CD14-positive monocyte (primary cell): ENCODE measurements at regions not wholly inside any gene's neighbourhood (a gene's known extent, or its start where the extent isn't known, plus 50 kb on each side); places are given as distances from the start of the nearest gene placed in this dataset.

Source experiments
- DNase-seq, 3 donors: peaks; one replicate each; pipeline ENCODE4 v3.0.0-alpha.2; 2011 to 2022
- H2AFZ ChIP-seq: 2 replicates; pipeline ENCODE4 v1.6.0; 2012; ENCODE audit warnings: mild to moderate bottlenecking, low read depth, low read length, inconsistent platforms; ENCODE audit not compliant: insufficient read depth, poor library complexity, severe bottlenecking
- H3K27ac ChIP-seq, 2 donors: 1 replicate in 1 of 2; 2 replicates in 1 of 2; pipeline ENCODE4 v1.5.1; 2012 to 2013; ENCODE audit warnings: low read length in 2 of 2, control low read depth in 1 of 2, inconsistent platforms in 1 of 2, low read depth in 1 of 2, mild to moderate bottlenecking in 1 of 2
- H3K27me3 ChIP-seq, 2 donors: one replicate each; pipeline versions ENCODE4 v1.6.0 to v1.6.1; 2011 to 2013; ENCODE audit warnings: low read length in 2 of 2; ENCODE audit not compliant: control insufficient read depth in 2 of 2, insufficient read depth in 2 of 2
- H3K36me3 ChIP-seq, 2 donors: replicated peaks in 1 of 2; 1 replicate in 1 of 2; 2 replicates in 1 of 2; pipeline versions ENCODE4 v1.5.1 to v1.6.1; 2012 to 2013; ENCODE audit warnings: low read length in 2 of 2, control low read depth in 1 of 2, inconsistent platforms in 1 of 2, mild to moderate bottlenecking in 1 of 2; ENCODE audit not compliant: insufficient read depth in 2 of 2, control insufficient read depth in 1 of 2
- H3K4me1 ChIP-seq, 2 donors: 1 replicate in 1 of 2; 2 replicates in 1 of 2; pipeline versions ENCODE4 v1.5.1 to v1.6.1; 2012 to 2013; ENCODE audit warnings: low read length in 2 of 2, control low read depth in 1 of 2, inconsistent platforms in 1 of 2, mild to moderate bottlenecking in 1 of 2, moderate library complexity in 1 of 2; ENCODE audit not compliant: insufficient read depth in 2 of 2, control insufficient read depth in 1 of 2
- H3K4me2 ChIP-seq: replicated peaks from 2 replicates; pipeline ENCODE3; 2012; ENCODE audit warnings: low read length, moderate library complexity, mild to moderate bottlenecking; ENCODE audit not compliant: poor library complexity, severe bottlenecking; ENCODE audit errors: extremely low read depth
- H3K4me3 ChIP-seq, 3 experiments: fragments of 200-600 bp in 1 of 3; sonication (generic) in 1 of 3; replicated peaks in 1 of 3; 1 replicate in 2 of 3; 2 replicates in 1 of 3; pipeline ENCODE4 v1.5.1; 2011 to 2013; ENCODE audit warnings: low read length in 3 of 3, mild to moderate bottlenecking in 3 of 3, control low read depth in 2 of 3, low read depth in 2 of 3, inconsistent platforms in 1 of 3, moderate library complexity in 1 of 3
- H3K79me2 ChIP-seq: 2 replicates; pipeline ENCODE4 v1.6.0; 2012; ENCODE audit warnings: mild to moderate bottlenecking, control low read depth, inconsistent platforms, low read length, moderate library complexity; ENCODE audit not compliant: insufficient read depth
- H3K9ac ChIP-seq: 2 replicates; pipeline ENCODE4 v1.6.0; 2017; ENCODE audit warnings: low read length, mild to moderate bottlenecking; ENCODE audit not compliant: insufficient read depth, poor library complexity, severe bottlenecking
- H3K9me3 ChIP-seq, 2 donors: replicated peaks in 1 of 2; 1 replicate in 1 of 2; 2 replicates in 1 of 2; pipeline versions ENCODE4 v1.5.1 to v1.6.1; 2012 to 2013; ENCODE audit warnings: low read length in 2 of 2, control low read depth in 1 of 2; ENCODE audit not compliant: control insufficient read depth in 1 of 2, insufficient read depth in 1 of 2
- H4K20me1 ChIP-seq: 2 replicates; pipeline ENCODE4 v1.6.0; 2012; ENCODE audit warnings: mild to moderate bottlenecking, low read length, control low read depth, moderate library complexity; ENCODE audit not compliant: insufficient read depth
- H3K27ac Mint-ChIP-seq, 7 donors: one replicate each; pipeline ENCODE4 v1.8.0; 2020; ENCODE audit warnings: mild to moderate bottlenecking in 7 of 7, mixed read lengths in 7 of 7, moderate library complexity in 6 of 7, inconsistent platforms in 2 of 7
- H3K27me3 Mint-ChIP-seq, 3 donors: one replicate each; pipeline ENCODE4 v1.8.0; 2021 to 2022; ENCODE audit warnings: low read depth in 3 of 3, mild to moderate bottlenecking in 3 of 3, mixed read lengths in 3 of 3, moderate library complexity in 3 of 3, inconsistent platforms in 1 of 3
- H3K36me3 Mint-ChIP-seq, 2 donors: one replicate each; pipeline ENCODE4 v1.8.0; 2020; ENCODE audit warnings: mixed read lengths in 2 of 2, inconsistent platforms in 1 of 2, mild to moderate bottlenecking in 1 of 2
- H3K4me1 Mint-ChIP-seq: one replicate; pipeline ENCODE4 v1.8.0; 2020; ENCODE audit warnings: mild to moderate bottlenecking, mixed read lengths
- H3K4me3 Mint-ChIP-seq, 2 donors: one replicate each; pipeline ENCODE4 v1.8.0; 2020; ENCODE audit warnings: mild to moderate bottlenecking in 2 of 2, mixed read lengths in 2 of 2, moderate library complexity in 1 of 2
- H3K9me3 Mint-ChIP-seq, 7 donors: one replicate each; pipeline ENCODE4 v1.8.0; 2020 to 2022; ENCODE audit warnings: mixed read lengths in 7 of 7, mild to moderate bottlenecking in 6 of 7, moderate library complexity in 6 of 7, inconsistent platforms in 2 of 7
- CTCF ChIP-seq: fragments of 200-600 bp; IDR thresholded peaks from one replicate; pipeline ENCODE4 v1.8.0; 2022; ENCODE audit warnings: antibody characterized with exemption, mild to moderate bottlenecking
- WGBS: methylation state at CpG from one replicate; pipeline ENCODE4 v1.1.5; 2013; ENCODE audit warnings: missing lambda C conversion rate; ENCODE audit not compliant: insufficient coverage; 5-methylcytosine and 5-hydroxymethylcytosine counted together
- intact Hi-C, 2 donors: fragments of 100-400 bp; cut with micrococcal nuclease; formaldehyde crosslinking; loops; one replicate each; pipeline versions ENCODE4 v1.15.0 to v1.15.1; 2023

DNA sequence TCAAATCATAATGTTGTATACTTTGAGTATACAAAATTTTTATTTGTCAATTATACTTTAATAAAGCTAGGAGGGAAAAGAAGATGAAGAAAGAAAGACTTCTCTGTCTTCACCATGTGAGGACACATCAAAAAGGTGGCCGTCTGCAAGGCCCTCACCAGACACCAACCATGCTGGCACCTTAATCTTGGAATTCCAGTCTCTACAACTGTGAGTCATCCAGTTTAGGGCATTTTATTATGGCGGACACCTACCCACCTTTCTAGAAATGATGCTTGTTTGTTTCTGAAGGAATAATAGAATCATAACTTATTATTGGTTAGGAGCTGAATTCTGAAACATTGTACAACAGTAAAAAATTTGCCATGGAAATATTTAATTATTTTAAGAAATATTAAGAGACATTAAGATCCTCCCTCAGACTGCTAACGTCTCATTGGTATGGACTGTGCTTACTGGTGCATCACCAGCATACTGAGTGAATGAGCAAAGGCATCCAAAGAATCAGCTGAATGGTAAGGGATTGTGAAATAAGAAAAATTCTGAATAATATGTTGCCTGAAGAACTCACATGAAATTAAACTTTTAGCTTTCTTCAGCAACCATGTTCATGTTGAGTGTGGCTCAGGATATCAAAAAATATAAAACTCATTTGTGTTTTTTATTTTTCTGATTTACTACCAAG is 536.6 kb downstream of the HTR7 start:
- H3K9me3 Mint-ChIP-seq, result peaks cover 0 to 7% (median 2%) of the 10 kb centered on the region in 7 donors
- Histone ChIP-seq H3K4me1 (no peaks in the 10 kb centered on the region), H3K9ac (no peak overlapping the region), H3K79me2 (no peaks in the 10 kb centered on the region), H3K27ac (no peak overlapping the region), H3K9me3 (no peaks in the 10 kb centered on the region), H2AFZ (no peak overlapping the region), H3K36me3 (no peaks in the 10 kb centered on the region), H3K4me3 (no peak overlapping the region), H3K27me3 (no peaks in the 10 kb centered on the region), H4K20me1 (no peaks in the 10 kb centered on the region), H3K4me2 (no peak overlapping the region)
- no peak for DNase-seq
- H3K36me3 Mint-ChIP-seq, result no peaks in the 10 kb centered on the region
- peaks cover 0 to 1% (median 0%) of the 10 kb centered on the region in 3 donors for H3K27me3 Mint-ChIP-seq
- intact Hi-C loops, result no loop called here
- H3K4me3 Mint-ChIP-seq, result no peak overlapping the region
- TF ChIP-seq CTCF, result no peak
- WGBS, result 100% methylated on average over 1 of the region's 3 CpGs
- no peaks in the 10 kb centered on the region for H3K4me1 Mint-ChIP-seq
- no peak overlapping the region for H3K27ac Mint-ChIP-seq

GRCh38 chr10:90326498-90327267 is 531.2 kb downstream of the HTR7 start:
- Histone ChIP-seq H2AFZ (no peak overlapping the region), H4K20me1 (no peaks in the 10 kb centered on the region), H3K9ac (no peak overlapping the region), H3K4me3 (no peak overlapping the region), H3K4me2 (no peak overlapping the region), H3K9me3 (peaks cover 0 to 4% of the 10 kb centered on the region in 2 donors), H3K79me2 (no peaks in the 10 kb centered on the region), H3K27me3 (no peaks in the 10 kb centered on the region), H3K27ac (no peak overlapping the region), H3K36me3 (no peaks in the 10 kb centered on the region), H3K4me1 (no peaks in the 10 kb centered on the region)
- H3K4me3 Mint-ChIP-seq, result no peak overlapping the region
- H3K27ac Mint-ChIP-seq, result no peak overlapping the region
- TF ChIP-seq CTCF, result no peak
- no CpG with 5 or more reads among the region's 2 CpGs for WGBS
- no peaks in the 10 kb centered on the region for H3K36me3 Mint-ChIP-seq
- H3K9me3 Mint-ChIP-seq, result peaks cover 0 to 11% (median 5%) of the 10 kb centered on the region in 7 donors
- peaks cover 0 to 1% (median 0%) of the 10 kb centered on the region in 3 donors for H3K27me3 Mint-ChIP-seq
- no peak for DNase-seq
- intact Hi-C loops, result no loop called here
- H3K4me1 Mint-ChIP-seq, result no peaks in the 10 kb centered on the region
